NOMO-1 (cell line): ENCODE measurements at regions not wholly inside any gene's neighbourhood (a gene's known extent, or its start where the extent isn't known, plus 50 kb on each side); places are given as distances from the start of the nearest gene placed in this dataset.

Source experiments
- DNase-seq, 2 experiments: peaks; one replicate each; lab custom pipeline; 2025; ENCODE audit not compliant: unreplicated experiment in 2 of 2; lab: John Stamatoyannopoulos, UW

GRCh38 chr5:42898760-42899159, 87.1 kb upstream of the SELENOP start:
- no peak for DNase-seq

GRCh38 chr5:42896523-42896922, 84.8 kb upstream of the SELENOP start:
- no peak for DNase-seq

- no peak for DNase-seq
Observed at GRCh38 chr5:42894057-42894456, 82.4 kb upstream of the SELENOP start.

- peak; percentile 66 to 89 for DNase-seq
Observed at GRCh38 chr5:42889311-42889933, 77.7 kb upstream of the SELENOP start.

GRCh38 chr5:42888771-42889170, 77.1 kb upstream of the SELENOP start:
- no peak for DNase-seq

- DNase-seq, result no peak
Observed at GRCh38 chr5:42887575-42887974, 75.9 kb upstream of the SELENOP start.

- DNase-seq, result no peak
Observed at GRCh38 chr5:42887097-42887496, 75.4 kb upstream of the SELENOP start.

GRCh38 chr5:42886635-42887034, 74.9 kb upstream of the SELENOP start:
- DNase-seq, result peak in 1 of 2 experiments; percentile 35

GRCh38 chr5:42884326-42884725, 72.6 kb upstream of the SELENOP start:
- no peak for DNase-seq

- no peak for DNase-seq
Observed at GRCh38 chr5:42881416-42882117, 69.9 kb upstream of the SELENOP start.

GRCh38 chr5:42880496-42881150, 68.9 kb upstream of the SELENOP start:
- peak in 1 of 2 experiments; percentile 23 for DNase-seq

GRCh38 chr5:42879291-42879690, 67.6 kb upstream of the SELENOP start:
- no peak for DNase-seq

GRCh38 chr5:42878550-42878949, 66.9 kb upstream of the SELENOP start:
- DNase-seq, result no peak

GRCh38 chr5:42878041-42878440, 66.3 kb upstream of the SELENOP start:
- DNase-seq, result no peak

GRCh38 chr5:42877431-42877830, 65.7 kb upstream of the SELENOP start:
- DNase-seq, result no peak

GRCh38 chr5:42876375-42876844, 64.7 kb upstream of the SELENOP start:
- no peak for DNase-seq

GRCh38 chr5:42875785-42876374, 64.2 kb upstream of the SELENOP start:
- peak; percentile 66 to 75 for DNase-seq

- DNase-seq, result no peak
Observed at GRCh38 chr5:42875211-42875610, 63.5 kb upstream of the SELENOP start.

- DNase-seq, result no peak
Observed at GRCh38 chr5:42874621-42875198, 63.0 kb upstream of the SELENOP start.

- no peak for DNase-seq
Observed at GRCh38 chr5:42872865-42873264, 61.2 kb upstream of the SELENOP start.

- no peak for DNase-seq
Observed at GRCh38 chr5:42870882-42871418, 59.3 kb upstream of the SELENOP start.
